ENCODE measurements at regions not wholly inside any gene's neighbourhood (a gene's known extent, or its start where the extent isn't known, plus 50 kb on each side); places are given as distances from the start of the nearest gene placed in this dataset.

DNA sequence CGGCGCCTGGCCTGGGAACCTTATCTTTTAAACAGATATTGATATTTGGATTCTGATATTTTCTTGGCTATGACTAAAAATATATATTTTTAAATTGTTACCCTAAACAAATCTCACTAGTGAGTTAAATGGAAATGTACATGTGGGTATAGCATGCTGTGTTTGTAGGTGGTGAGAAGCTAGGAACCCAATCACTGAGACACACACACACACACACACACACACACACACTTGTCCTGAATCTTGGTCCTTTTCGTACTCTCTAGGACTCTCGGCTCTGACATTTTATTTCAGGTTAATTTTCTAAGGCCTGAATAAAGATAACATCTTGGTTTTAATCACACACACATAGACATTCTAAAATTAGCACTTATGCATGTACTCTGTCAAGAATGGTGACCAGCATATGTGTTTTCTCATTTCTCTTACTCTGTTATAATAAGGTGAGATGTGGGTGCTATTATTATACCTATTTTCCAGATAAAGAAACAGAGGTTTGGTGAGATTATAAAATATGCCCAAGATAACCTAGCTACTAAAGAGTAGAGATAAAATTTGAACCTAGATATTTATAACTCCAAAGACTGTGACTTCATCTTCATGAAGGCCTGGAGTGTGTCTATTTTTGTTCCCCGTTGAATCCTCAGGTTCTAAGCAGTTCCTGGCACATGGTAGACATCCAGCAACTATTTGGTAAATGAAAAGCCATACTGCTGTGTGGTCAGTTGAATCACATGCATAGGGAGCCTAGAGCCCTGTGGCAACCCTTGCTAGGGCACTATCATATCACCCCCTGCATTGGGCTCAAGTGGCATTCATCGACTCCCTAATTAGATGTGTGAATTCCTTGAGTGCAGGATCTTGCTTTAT is 85.0 kb upstream of the RAB3GAP2 start:
- DNase-seq, result no peak

DNA sequence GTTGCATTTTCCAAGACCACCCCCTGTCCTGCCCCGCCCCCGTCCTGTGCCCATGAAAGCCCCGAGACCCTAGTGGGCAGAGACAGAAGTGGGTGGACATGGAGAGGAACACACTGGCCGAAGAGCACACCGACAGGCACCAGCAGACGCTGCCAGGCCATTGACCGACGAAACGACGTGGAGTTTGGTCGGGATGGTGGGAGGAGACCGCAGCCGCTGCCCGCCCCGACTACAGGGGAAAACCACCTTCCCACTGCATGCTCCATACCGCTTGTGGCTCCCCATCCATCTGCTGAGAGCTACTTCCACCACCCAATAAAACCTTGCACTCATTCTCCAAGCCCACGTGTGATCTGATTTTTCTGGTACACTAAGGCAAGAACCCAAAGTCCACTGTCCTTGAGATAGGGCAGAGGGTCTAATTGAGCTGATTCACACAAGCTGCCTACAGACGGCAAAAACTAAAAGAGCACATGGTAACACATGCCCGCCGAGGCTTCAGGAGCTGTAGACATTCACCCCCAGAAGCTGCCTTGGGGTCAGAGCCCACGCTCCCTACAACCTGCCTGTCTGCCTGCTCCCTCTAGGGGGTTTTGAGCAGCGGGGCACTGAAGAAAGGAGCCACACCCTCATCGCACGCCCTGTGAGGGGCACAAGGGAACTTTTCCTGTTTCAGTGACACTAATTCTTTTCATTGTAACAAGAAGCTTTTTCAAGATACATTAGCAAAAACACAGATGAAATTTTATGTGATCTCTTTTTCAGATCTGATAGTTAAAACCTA is 81.2 kb upstream of the RAB3GAP2 start:
- DNase-seq, result no peak

GRCh38 chr1:220348211-220348610 is 76.0 kb upstream of the RAB3GAP2 start:
- DNase-seq, result no peak

GRCh38 chr1:220347654-220348175 is 75.5 kb upstream of the RAB3GAP2 start:
- no peak for DNase-seq

GRCh38 chr1:220344745-220345144 is 72.5 kb upstream of the RAB3GAP2 start:
- no peak for DNase-seq

- no peak for DNase-seq
These were observed 70.6 kb upstream of the RAB3GAP2 start for GRCh38 chr1:220342853-220343252.

DNA sequence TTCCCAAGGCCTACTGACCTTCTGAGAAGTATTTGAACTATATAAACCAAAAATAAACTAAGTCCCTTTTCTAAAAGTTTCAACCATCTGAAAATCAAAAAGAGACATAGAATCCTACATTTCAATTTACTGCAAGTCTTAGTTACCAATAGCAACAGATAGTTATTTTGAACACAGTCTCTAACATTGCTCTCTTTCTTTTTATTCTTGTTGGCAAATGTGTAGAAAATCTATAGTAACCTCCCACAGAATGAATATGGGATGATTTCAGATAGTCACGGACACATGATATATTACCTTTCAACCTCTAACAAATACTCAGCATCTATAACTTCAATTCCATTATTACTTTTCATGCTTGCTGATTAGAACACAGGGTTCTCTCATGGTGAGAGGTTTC is 68.9 kb upstream of the RAB3GAP2 start:
- no peak for DNase-seq

DNA sequence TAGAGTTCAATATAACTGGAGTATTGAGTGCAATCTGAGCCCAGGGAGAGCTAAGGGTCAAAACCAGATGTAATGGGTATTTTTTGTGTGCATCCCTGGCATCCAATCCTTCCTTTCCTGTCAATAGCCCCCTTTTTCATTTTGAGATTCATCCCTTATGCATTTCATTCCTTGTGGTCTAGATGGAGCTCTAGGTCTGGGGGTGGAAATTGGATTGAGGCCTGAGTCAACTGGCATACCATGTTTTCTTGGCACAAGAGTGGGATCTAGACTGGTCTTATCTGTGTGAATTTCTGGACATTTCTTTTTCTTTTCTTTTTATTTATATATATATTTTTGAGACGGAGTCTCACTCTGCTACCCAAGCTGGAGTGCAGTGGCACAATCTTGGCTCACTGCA is 67.3 kb upstream of the RAB3GAP2 start:
- no peak for DNase-seq

GRCh38 chr1:220338759-220339158 is 66.5 kb upstream of the RAB3GAP2 start:
- no peak for DNase-seq

GRCh38 chr1:220336391-220337031 is 64.3 kb upstream of the RAB3GAP2 start:
- no peak for DNase-seq

DNA sequence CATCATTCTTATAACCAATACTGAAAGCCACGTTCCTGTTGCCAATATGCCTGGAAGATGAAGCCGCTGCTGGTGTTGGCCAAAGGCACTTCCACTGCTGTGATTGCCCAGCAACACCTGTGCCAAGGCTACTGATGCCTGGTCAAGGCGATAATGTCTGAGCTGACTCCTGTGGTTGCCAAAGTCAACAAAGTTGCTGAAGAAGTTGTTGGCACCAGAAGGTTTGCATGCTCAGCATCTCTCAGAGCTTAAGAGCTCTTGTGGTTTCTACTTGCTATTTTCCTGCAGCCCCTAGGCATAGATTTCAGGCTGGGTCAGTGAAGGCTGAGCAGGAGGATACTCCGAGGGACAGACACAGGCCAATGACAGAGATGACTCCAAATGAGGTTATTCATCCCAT is 63.4 kb upstream of the RAB3GAP2 start:
- no peak for DNase-seq

DNA sequence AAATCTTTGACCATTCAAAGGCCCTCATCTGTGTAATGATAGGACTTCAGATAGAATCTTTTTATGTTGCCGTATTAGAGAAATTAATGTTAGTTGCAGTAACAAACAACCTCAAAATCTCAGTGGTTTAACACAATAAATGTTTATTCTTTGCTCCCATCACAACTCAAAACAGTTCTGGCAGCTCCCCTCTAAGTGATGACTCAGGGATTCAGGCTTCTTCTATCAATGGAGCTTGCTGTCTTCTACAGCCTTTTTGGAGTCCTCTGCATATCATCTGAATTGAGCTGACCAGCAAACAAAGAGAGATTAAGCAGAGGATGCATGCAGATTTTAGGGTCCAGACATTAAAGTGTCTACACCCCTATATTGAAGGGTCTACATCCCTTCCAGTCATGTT is 59.1 kb upstream of the RAB3GAP2 start:
- DNase-seq, result no peak

DNA sequence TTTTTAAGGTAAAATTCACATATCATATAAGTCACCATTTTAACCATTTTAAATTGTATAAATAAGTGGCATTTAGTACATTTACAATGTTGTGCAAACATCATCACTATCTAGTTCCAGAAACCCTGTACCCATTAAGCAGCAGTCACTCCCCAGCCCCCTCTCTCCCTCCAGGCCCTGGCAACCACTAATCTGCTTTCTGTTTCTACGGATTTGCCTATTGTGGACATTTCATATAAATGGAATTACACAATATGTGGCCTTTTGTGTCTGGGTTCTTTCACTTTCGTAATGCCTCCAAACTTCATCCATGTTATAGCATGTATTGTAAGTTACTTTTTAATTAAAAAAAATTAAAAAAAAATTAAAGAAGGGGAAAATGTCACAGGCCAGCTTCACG is 58.0 kb upstream of the RAB3GAP2 start:
- no peak for DNase-seq

- DNase-seq, result no peak
These were observed 54.9 kb upstream of the RAB3GAP2 start for GRCh38 chr1:220327106-220327505.

GRCh38 chr1:220326578-220326977 is 54.3 kb upstream of the RAB3GAP2 start:
- no peak for DNase-seq

GRCh38 chr1:220325306-220325995 is 53.2 kb upstream of the RAB3GAP2 start:
- DNase-seq, result no peak

- no peak for DNase-seq
These were observed 51.5 kb upstream of the RAB3GAP2 start for GRCh38 chr1:220323717-220324116.

- DNase-seq, result no peak
These were observed 50.3 kb upstream of the RAB3GAP2 start for GRCh38 chr1:220322570-220322969.

All from T-helper 1 cell (primary cell).